GM12891 (cell line): ENCODE measurements at regions not wholly inside any gene's neighbourhood (a gene's known extent, or its start where the extent isn't known, plus 50 kb on each side); places are given as distances from the start of the nearest gene placed in this dataset.

Experiments used
- PAX5 ChIP-seq: IDR thresholded peaks from 2 replicates; pipeline ENCODE4 v1.6.1; 2011; ENCODE audit warnings: low read length, moderate library complexity, mild to moderate bottlenecking; ENCODE audit not compliant: insufficient read depth, severe bottlenecking
- POLR2A ChIP-seq: IDR thresholded peaks from 2 replicates; pipeline ENCODE4 v1.6.1; 2011; ENCODE audit warnings: low read depth, low read length, control low read depth
- POLR2AphosphoS5 ChIP-seq: IDR thresholded peaks from 2 replicates; pipeline ENCODE4 v1.6.1; 2011; ENCODE audit warnings: low read depth, low read length, control low read depth
- SPI1 ChIP-seq: IDR thresholded peaks from 2 replicates; pipeline ENCODE4 v1.6.1; 2011; ENCODE audit warnings: low read depth, low read length, control low read depth
- TAF1 ChIP-seq: IDR thresholded peaks from 2 replicates; pipeline ENCODE4 v1.6.1; 2011; ENCODE audit warnings: low read depth, low read length, control low read depth

DNA sequence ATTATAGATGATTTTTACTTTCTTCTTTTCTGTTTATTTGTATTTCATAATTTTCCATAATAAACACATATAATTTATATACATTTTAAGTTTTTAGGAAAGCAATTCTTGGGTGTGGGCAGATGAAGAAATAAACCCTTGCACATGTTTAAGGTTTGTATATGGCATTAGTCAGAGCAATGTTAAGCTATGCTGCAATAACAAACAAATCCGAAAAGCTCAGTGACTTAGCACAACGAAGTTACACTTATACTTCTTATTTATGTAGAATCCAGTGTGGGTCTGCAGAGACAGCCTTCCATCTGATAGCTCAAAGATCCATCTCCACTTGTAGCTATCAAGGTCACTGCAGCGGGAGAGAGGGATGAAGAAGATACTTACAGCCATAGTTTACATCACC is 68.5 kb upstream of the BARX2 start:
- TF ChIP-seq POLR2A, result no peak
- TF ChIP-seq TAF1, result no peak
- TF ChIP-seq SPI1, result no peak
- no peak for TF ChIP-seq PAX5
- TF ChIP-seq POLR2AphosphoS5, result no peak
